ENCODE measurements at regions not wholly inside any gene's neighbourhood (a gene's known extent, or its start where the extent isn't known, plus 50 kb on each side); places are given as distances from the start of the nearest gene placed in this dataset.

DNA sequence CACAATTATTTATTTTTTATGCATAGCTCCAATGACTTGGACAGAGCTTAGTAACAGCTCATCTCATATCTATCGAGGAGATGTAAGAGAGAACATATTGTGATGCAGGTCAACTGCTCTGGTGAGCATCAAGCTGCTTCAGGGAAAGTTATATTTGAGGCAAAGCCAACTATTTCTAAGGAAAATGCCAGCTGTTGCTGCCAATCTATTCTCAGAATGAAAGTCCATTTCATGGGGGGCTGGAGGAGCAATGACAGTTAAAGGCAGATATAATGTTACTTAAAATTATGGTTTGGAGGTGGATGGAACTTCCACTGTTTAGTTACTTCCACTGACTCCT lies 424.8 kb downstream of the KIF20B start:
- Mint-ChIP-seq H3K27me3 (no peaks in the 10 kb centered on the region), H3K4me3 (no peak overlapping the region), H3K9me3 (ENCODE audit: low read depth) (peaks cover under 1% of the 10 kb centered on the region), H3K36me3 (no peaks in the 10 kb centered on the region), H3K4me1 (ENCODE audit: low read depth) (no peaks in the 10 kb centered on the region), H3K27ac (no peak overlapping the region)

DNA sequence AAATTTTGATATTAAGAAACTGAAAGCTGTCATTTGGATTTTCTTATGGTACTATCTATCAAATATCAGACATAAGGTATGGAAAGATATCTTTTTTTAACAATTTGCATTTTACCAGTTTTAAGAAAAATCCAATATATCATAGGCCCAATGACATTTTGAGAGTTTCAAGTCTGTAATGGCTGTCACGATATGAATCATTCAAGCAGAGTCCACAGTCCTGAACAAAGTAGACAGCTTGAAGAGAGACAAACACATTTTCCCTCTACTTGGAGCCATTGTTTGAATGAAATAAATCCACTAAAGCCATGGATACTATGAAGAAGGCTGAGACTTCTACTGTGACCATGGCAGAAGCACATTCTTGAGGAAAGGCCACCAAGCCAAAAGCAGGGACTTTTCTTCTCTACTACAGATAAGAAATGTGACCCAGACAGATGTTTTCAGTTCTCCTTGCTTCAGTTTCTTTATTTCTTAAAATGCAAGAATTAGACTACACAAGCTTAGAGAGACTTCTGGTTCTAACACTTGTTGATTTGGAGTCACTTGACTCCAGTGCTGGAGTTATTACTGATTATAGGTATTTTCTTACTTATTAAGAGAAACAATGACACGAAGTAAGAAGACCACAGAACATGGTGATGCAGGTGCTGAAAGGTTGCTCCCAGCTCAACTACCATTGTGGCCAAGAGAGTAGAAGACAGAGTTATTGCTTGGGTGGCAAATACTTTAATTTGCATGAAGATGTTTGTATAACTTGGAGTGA lies 429.1 kb downstream of the KIF20B start:
- Mint-ChIP-seq H3K4me3 (no peak overlapping the region), H3K27ac (no peak overlapping the region), H3K4me1 (ENCODE audit: low read depth) (no peaks in the 10 kb centered on the region), H3K36me3 (no peaks in the 10 kb centered on the region), H3K27me3 (no peaks in the 10 kb centered on the region), H3K9me3 (ENCODE audit: low read depth) (peaks cover 18% of the 10 kb centered on the region)

DNA sequence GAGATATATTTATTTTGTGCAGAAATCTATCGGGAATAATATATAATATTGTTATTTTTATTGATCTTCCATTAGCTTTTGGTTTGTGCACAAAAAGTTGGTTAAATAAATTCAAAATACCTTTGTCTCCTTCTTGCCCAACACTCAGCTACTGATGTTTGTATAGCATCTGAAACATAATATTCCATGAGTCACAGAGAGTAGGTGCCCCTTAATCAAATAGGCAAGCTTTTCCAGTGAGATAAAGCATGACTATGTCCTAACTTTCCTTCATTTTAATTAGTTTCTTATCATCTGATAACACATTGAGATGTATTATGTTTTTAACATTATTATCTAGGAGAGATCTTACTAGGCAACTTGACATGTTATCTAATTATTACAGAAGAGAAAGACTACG lies 432.2 kb downstream of the KIF20B start:
- Mint-ChIP-seq H3K27ac (no peak overlapping the region), H3K36me3 (peaks cover 3% of the 10 kb centered on the region)

DNA sequence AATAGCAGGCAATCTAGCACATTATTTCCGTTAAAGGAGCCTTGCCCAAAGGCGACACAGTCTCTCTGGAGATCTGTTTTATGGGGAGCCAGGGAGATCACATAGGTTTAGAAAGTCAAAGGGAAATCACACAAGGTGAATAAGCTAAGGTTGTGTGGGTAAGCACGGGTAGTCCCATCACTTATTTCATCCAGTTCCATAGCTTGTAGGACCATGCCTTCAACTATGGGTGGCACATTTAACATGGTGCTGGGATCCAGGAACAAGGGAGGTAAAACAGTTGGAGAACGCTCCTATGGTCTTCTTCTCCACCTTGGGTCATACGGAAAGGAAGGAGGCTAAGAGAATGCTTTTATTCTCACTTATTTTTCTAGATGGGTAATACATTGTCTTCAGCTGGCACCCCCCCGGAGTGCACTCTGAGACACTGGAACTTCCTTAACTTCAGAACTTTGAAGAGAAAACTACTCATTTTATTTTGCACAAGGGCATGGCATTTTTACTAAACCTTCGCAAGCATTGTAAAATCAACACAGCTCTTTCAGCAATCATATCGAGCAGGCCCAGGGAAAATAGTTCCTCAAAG lies 435.4 kb downstream of the KIF20B start:
- Mint-ChIP-seq H3K36me3 (peaks cover 5% of the 10 kb centered on the region), H3K4me1 (ENCODE audit: low read depth) (no peaks in the 10 kb centered on the region), H3K4me3 (no peak overlapping the region), H3K27me3 (peaks cover 6% of the 10 kb centered on the region), H3K9me3 (ENCODE audit: low read depth) (peaks cover 44% of the 10 kb centered on the region), H3K27ac (no peak overlapping the region)

More for the DNA sequence above, 432.2 kb downstream of the KIF20B start:
- Mint-ChIP-seq H3K9me3 (ENCODE audit: low read depth) (peaks cover 35% of the 10 kb centered on the region), H3K4me3 (no peak overlapping the region), H3K4me1 (ENCODE audit: low read depth) (no peaks in the 10 kb centered on the region), H3K27me3 (no peaks in the 10 kb centered on the region)

DNA sequence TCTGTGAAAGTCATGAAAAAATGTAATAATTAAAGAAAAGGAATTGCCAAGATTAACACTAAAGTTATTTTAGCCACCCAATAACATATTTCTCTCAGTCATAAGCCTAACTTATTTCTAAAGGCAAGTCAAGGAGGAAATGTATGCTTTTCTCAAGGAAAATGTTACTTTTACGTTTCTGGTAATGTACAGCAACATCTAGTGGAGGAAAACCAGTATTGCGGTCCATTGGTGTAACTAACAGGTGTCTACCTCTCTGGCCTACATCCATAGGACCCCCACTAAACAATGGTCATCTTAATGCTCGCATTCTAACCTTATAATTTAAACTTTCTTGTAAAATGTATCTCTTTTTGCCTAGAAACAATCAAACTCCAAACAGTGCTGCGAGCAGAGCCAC lies 437.5 kb downstream of the KIF20B start:
- H3K4me3 Mint-ChIP-seq, result no peak overlapping the region
- H3K27me3 Mint-ChIP-seq, result peaks cover 10% of the 10 kb centered on the region
- peaks cover 38% of the 10 kb centered on the region for H3K9me3 Mint-ChIP-seq (ENCODE audit: low read depth)
- H3K4me1 Mint-ChIP-seq (ENCODE audit: low read depth), result no peaks in the 10 kb centered on the region
- H3K27ac Mint-ChIP-seq, result no peak overlapping the region
- peaks cover 5% of the 10 kb centered on the region for H3K36me3 Mint-ChIP-seq

DNA sequence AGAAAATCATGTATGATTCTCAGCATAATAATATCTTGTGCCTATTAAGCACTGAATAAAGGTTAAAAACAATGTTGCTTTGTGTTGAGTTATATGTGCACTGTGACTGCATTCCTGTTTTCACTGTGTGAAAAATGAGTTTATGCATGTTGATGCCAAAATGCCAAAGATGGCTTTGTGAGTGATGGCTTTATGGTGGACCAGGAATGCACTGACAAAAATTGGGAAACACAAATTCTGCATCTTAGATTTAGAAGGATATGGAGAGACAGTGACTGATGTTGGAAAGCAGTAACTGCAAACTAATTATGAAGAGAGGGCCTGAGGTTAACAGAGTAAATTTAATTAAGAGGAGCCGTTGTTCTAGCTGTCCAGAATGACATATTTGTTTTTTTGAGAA lies 440.4 kb downstream of the KIF20B start:
- no peak overlapping the region for H3K4me3 Mint-ChIP-seq
- H3K4me1 Mint-ChIP-seq (ENCODE audit: low read depth), result no peaks in the 10 kb centered on the region
- H3K27ac Mint-ChIP-seq, result no peak overlapping the region
- H3K27me3 Mint-ChIP-seq, result peaks cover 10% of the 10 kb centered on the region
- H3K9me3 Mint-ChIP-seq (ENCODE audit: low read depth), result peaks cover 25% of the 10 kb centered on the region
- H3K36me3 Mint-ChIP-seq, result peaks cover 2% of the 10 kb centered on the region

DNA sequence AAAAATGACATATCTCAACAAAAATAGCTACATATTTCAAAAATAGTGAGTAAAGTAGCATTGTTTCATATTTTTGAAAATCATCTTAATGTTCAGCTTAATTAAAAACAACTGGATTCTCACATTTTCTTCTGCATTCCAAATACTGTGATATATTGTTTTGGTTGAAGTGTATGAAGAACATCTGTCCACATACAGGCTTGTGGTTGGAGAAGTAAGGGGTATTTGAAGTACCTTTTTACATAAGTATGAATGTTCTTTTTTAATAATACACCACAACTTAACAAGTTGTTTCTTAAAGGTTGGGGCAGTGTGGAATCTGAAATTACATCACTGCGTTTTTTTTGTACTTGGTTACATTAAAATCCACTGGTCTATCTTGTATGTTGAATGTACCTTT lies 442.5 kb downstream of the KIF20B start:
- peaks cover 13% of the 10 kb centered on the region for H3K9me3 Mint-ChIP-seq (ENCODE audit: low read depth)
- H3K36me3 Mint-ChIP-seq, result peaks cover 2% of the 10 kb centered on the region
- no peak overlapping the region for H3K27ac Mint-ChIP-seq
- H3K27me3 Mint-ChIP-seq, result peaks cover 10% of the 10 kb centered on the region
- H3K4me3 Mint-ChIP-seq, result no peak overlapping the region
- H3K4me1 Mint-ChIP-seq (ENCODE audit: low read depth), result no peaks in the 10 kb centered on the region

DNA sequence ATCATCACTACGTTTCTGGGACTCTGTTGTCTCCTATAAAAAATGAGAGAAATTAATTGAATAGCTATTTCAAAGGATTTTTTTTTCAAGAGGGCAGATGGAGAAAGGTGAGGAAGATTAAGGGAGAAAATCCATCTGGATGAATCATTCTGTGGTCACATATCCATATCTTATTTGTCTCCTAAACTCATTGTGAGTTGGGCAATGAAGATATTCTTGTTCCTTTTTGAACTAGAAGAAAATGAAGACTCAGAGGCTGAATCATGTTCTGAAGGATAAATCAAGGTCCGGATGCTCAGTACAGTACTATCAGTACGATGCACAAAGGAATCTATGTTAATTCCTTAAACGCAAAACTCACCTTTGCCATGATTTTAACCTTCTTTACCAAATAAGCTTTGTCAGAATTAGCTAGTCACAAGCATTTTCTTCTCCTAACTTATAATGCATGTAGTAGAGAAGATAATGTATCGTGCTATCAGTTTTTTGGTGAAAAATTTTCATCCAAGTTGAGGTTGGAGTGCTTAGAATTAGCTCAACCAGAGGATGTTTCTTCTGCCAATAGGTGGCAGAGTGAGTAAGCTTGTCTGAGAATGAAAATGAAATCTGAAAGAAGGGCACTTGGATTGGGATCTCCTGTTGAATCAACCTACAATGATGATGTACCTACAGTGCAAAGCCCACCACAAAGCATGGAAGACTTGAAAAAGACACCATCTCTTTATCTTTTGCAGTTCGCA lies 446.9 kb downstream of the KIF20B start:
- Mint-ChIP-seq H3K9me3 (ENCODE audit: low read depth) (no peaks in the 10 kb centered on the region), H3K4me3 (no peak overlapping the region), H3K27me3 (no peaks in the 10 kb centered on the region), H3K27ac (no peak overlapping the region), H3K36me3 (no peaks in the 10 kb centered on the region), H3K4me1 (ENCODE audit: low read depth) (no peaks in the 10 kb centered on the region)

DNA sequence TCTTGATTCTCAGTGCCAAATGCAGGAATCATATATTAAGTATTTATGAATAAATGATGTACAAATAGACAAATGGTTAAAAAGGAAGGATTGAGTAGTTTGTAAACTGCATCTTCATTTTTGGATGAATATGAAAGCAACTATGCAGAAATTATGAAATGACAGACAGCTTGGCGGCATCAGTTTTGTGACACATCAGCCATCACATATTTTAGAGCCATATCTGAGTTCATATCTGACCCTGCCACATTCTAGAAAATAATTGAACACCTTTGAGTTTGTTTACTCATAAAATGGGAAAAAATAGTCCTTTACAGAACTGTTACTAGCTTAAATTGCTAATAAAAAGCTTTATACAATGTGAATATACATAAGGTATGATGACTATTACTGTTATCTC lies 448.2 kb downstream of the KIF20B start:
- Mint-ChIP-seq H3K27me3 (no peaks in the 10 kb centered on the region), H3K36me3 (no peaks in the 10 kb centered on the region), H3K4me3 (no peak overlapping the region), H3K4me1 (ENCODE audit: low read depth) (no peaks in the 10 kb centered on the region), H3K9me3 (ENCODE audit: low read depth) (no peaks in the 10 kb centered on the region), H3K27ac (no peak overlapping the region)

DNA sequence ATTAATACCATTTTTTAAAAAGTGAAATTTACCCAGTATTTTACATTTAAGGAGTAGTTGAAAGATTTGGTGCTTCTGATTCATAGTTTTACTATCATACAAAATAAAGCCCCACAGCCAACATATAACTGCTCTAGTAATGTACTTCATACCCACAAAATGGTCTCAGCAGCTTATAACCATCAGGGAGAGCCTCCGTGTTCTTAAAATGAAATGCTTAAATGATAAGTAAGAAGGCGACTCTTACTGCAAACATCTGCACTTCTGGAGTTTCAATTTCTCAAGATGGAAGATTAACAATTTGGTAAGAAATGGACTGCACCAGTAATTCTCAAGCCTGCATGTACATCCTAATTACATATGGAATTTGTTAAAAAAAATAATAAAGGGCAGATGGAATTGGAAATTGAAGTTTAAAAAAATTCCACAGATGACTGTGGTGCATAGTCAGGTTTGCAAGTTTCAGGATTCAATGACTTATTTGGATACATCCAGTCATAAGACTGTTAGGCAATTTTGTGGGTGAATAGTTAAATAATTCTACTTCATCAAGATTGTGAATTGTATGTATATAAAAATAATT lies 461.0 kb downstream of the KIF20B start:
- H3K27ac Mint-ChIP-seq, result no peak overlapping the region
- no peaks in the 10 kb centered on the region for H3K36me3 Mint-ChIP-seq
- no peaks in the 10 kb centered on the region for H3K9me3 Mint-ChIP-seq (ENCODE audit: low read depth)
- no peaks in the 10 kb centered on the region for H3K27me3 Mint-ChIP-seq
- no peaks in the 10 kb centered on the region for H3K4me1 Mint-ChIP-seq (ENCODE audit: low read depth)
- H3K4me3 Mint-ChIP-seq, result no peak overlapping the region

DNA sequence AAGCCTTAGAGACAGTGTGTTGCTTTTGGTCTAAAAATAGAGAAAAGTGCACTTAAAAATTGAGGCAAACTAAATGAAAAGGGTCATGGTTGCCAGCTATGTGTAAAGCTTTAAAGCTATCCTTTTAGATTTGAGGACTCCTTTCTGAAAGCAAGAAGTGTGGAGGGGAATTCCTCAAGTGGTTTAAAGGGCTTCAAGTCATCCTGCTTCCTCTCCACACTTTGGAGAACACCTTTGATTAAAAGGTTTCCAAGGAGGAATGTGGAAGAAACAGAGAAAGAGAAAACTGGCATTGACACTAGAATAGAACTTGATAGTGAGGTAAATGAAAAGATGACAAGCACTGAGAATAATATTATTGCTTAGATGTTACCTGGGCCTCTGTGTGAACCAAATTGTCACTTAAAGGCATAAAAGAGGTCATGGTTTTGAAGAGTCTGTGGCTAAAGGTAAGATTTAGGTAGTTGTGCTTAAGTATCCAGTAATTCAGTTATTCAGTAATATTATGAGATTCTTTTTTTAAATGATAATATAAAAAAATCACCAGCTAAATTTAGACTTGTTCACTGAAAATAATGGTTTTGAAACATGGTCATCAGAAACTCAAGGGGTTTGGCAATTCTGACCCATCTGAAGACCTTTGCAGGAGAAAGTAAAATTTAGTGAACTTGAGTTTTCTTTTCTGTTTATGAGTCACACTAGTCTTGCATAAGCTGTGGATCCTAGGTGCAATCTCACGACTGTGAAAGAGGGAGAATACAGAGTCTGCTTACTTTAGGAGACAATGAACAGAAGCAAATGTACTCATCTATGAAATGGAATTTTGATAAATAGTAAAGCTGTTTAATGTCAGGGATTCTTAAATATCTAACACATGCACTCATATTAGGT lies 466.0 kb downstream of the KIF20B start:
- H3K27ac Mint-ChIP-seq, result no peak overlapping the region
- H3K4me1 Mint-ChIP-seq (ENCODE audit: low read depth), result no peaks in the 10 kb centered on the region
- H3K4me3 Mint-ChIP-seq, result no peak overlapping the region
- H3K27me3 Mint-ChIP-seq, result no peaks in the 10 kb centered on the region
- no peaks in the 10 kb centered on the region for H3K9me3 Mint-ChIP-seq (ENCODE audit: low read depth)
- no peaks in the 10 kb centered on the region for H3K36me3 Mint-ChIP-seq

DNA sequence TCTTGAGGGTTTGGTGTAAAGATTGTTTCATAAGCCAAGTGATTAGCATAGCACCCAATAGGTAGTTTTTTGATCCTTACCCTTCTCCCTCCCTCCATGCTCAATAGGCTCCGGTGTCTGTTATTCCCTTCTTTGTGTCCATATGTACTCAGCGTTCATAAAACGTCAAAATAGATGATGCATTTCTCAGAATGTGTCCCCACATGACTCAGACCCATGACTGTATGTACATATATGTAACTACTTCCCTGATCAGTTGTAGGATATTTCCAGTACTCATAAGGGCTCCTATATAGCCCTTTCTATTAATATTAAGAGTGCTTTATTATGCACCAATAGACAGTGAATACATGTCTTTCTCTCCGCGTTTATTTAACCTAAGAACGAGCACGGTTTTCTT lies 466.9 kb downstream of the KIF20B start:
- H3K27me3 Mint-ChIP-seq, result no peaks in the 10 kb centered on the region
- H3K9me3 Mint-ChIP-seq (ENCODE audit: low read depth), result no peaks in the 10 kb centered on the region
- H3K4me3 Mint-ChIP-seq, result no peak overlapping the region
- no peak overlapping the region for H3K27ac Mint-ChIP-seq
- H3K4me1 Mint-ChIP-seq (ENCODE audit: low read depth), result no peaks in the 10 kb centered on the region
- no peaks in the 10 kb centered on the region for H3K36me3 Mint-ChIP-seq

DNA sequence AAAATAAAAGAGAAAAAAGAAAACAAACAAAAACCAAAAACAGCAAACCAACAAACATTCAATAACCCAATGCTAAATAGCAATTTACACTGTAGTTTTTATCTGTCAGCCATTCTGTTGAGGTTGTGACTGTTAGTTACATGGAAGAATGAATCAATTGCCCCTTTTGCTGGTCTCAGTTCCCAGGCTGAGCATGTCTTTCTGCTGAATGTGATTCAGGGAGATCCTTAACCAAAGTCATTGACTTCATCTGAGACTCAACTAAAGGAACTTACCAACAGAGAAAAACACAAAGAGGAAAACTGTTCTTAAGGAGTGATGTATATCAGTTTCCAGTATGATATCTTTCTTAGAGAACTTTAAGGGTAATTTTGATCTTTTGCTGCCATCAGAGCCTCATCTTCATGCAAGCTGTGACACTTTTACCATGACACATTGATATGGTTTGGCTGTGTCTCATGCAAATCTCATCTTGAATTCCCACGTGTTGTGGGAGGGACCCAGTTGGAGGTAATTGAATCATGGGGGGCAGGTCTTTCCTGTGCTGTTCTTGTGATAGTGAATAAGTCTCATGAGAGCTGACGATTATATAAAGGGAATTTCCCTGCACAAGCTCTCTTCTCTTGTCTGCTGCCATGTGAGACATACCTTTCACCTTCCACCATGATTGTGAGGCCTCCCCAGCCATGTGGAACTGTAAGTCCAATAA lies 469.8 kb downstream of the KIF20B start:
- Mint-ChIP-seq H3K9me3 (ENCODE audit: low read depth) (no peaks in the 10 kb centered on the region), H3K27ac (no peak overlapping the region), H3K4me3 (no peak overlapping the region), H3K27me3 (no peaks in the 10 kb centered on the region), H3K36me3 (no peaks in the 10 kb centered on the region), H3K4me1 (ENCODE audit: low read depth) (no peaks in the 10 kb centered on the region)

DNA sequence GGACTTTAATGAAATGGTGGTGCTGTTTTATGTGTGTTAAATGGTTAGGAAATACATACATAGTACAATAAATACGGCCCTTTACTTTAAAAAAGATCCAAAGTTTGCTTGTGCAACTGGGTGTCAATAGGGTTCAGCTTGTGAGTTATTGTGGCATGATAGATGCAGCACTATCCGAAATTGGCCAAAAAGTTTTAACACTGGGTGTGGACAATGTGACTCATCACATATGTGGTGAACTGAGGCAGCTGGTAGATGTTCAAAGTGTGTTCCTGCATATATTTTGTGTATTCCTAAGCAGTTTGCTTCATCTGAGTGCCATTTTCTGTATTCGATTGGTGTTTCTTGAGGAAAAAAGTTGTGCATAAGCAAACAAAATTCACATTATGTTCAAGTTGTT lies 473.1 kb downstream of the KIF20B start:
- Mint-ChIP-seq H3K27me3 (no peaks in the 10 kb centered on the region), H3K27ac (no peak overlapping the region)

More for the DNA sequence above, 473.1 kb downstream of the KIF20B start:
- H3K4me1 Mint-ChIP-seq (ENCODE audit: low read depth), result no peaks in the 10 kb centered on the region
- no peak overlapping the region for H3K4me3 Mint-ChIP-seq
- no peaks in the 10 kb centered on the region for H3K36me3 Mint-ChIP-seq
- no peaks in the 10 kb centered on the region for H3K9me3 Mint-ChIP-seq (ENCODE audit: low read depth)

All from activated naive CD8-positive, alpha-beta T cell (primary cell).